ENCODE measurements at regions not wholly inside any gene's neighbourhood (a gene's known extent, or its start where the extent isn't known, plus 50 kb on each side); places are given as distances from the start of the nearest gene placed in this dataset.

GRCh38 chr17:51395621-51396020 is 135.3 kb downstream of the UTP18 start:
- Histone ChIP-seq H3K4me3 (ENCODE audit: low read depth, low read length) (no peak overlapping the region), H3K4ac (ENCODE audit: low read depth, low read length) (no peak overlapping the region), H2AFZ (ENCODE audit: insufficient read depth, low read length, poor library complexity) (no peak overlapping the region), H3K4me1 (ENCODE audit: control insufficient read depth in 1 of 2, insufficient read depth in 2 of 2, low read length in 2 of 2) (peaks cover 5 to 18% of the 10 kb centered on the region in 2 experiments), H3K79me2 (ENCODE audit: control insufficient read depth, insufficient read depth, low read length, poor library complexity) (no peaks in the 10 kb centered on the region), H2BK12ac (ENCODE audit: low read length) (no peak overlapping the region), H3K79me1 (ENCODE audit: low read length) (no peaks in the 10 kb centered on the region), H3K9ac (ENCODE audit: low read length) (no peak overlapping the region), H3K9me3 (ENCODE audit: insufficient read depth, low read depth, low read length) (no peaks in the 10 kb centered on the region), H3K18ac (ENCODE audit: low read length) (no peak overlapping the region), H3K36me3 (ENCODE audit: control insufficient read depth in 1 of 2, insufficient read depth in 2 of 2, low read length in 2 of 2) (no peaks in the 10 kb centered on the region), H4K91ac (ENCODE audit: low read depth, low read length) (no peak overlapping the region), H2AK5ac (ENCODE audit: low read length) (no peak overlapping the region), H3K14ac (ENCODE audit: low read length) (no peak overlapping the region), H3K27ac (ENCODE audit: low read depth, low read length) (no peak overlapping the region), H2BK5ac (ENCODE audit: low read depth, low read length, poor library complexity) (no peak overlapping the region), H3K23ac (ENCODE audit: low read length) (no peak overlapping the region), H3K27me3 (ENCODE audit: insufficient read depth, low read length) (no peaks in the 10 kb centered on the region), H4K12ac (ENCODE audit: low read depth, low read length) (no peak overlapping the region), H2BK120ac (ENCODE audit: insufficient read depth, low read length, poor library complexity) (no peak overlapping the region), H3K4me2 (ENCODE audit: low read length) (no peak overlapping the region), H4K8ac (ENCODE audit: low read depth, low read length) (no peak overlapping the region)
- no CpG with 5 or more reads among the region's 6 CpGs for WGBS (ENCODE audit: extremely low coverage, insufficient coverage, insufficient read length)
- DNase-seq = no peak

- no peak overlapping the region for H3K4me3 ChIP-seq (ENCODE audit: low read depth, low read length)
- H2BK12ac ChIP-seq (ENCODE audit: low read length) = no peak overlapping the region
- no peak overlapping the region for H4K12ac ChIP-seq (ENCODE audit: low read depth, low read length)
- no peak overlapping the region for H3K4me2 ChIP-seq (ENCODE audit: low read length)
- H3K4ac ChIP-seq (ENCODE audit: low read depth, low read length) = no peak overlapping the region
- H3K9ac ChIP-seq (ENCODE audit: low read length) = no peak overlapping the region
- no peak overlapping the region for H2BK5ac ChIP-seq (ENCODE audit: low read depth, low read length, poor library complexity)
- no peak overlapping the region for H3K23ac ChIP-seq (ENCODE audit: low read length)
- H3K4me1 ChIP-seq (ENCODE audit: control insufficient read depth in 1 of 2, insufficient read depth in 2 of 2, low read length in 2 of 2) = peaks cover 7 to 13% of the 10 kb centered on the region in 2 experiments
- no CpG with 5 or more reads among the region's 8 CpGs for WGBS (ENCODE audit: extremely low coverage, insufficient coverage, insufficient read length)
- H3K27ac ChIP-seq (ENCODE audit: low read depth, low read length) = peak overlapping the region; percentile 55
- H4K91ac ChIP-seq (ENCODE audit: low read depth, low read length) = no peak overlapping the region
- no peaks in the 10 kb centered on the region for H3K36me3 ChIP-seq (ENCODE audit: control insufficient read depth in 1 of 2, insufficient read depth in 2 of 2, low read length in 2 of 2)
- no peak overlapping the region for H2AK5ac ChIP-seq (ENCODE audit: low read length)
- no peak overlapping the region for H2BK120ac ChIP-seq (ENCODE audit: insufficient read depth, low read length, poor library complexity)
- H3K79me2 ChIP-seq (ENCODE audit: control insufficient read depth, insufficient read depth, low read length, poor library complexity) = no peaks in the 10 kb centered on the region
- DNase-seq = peak; percentile 63 to 75
- H3K79me1 ChIP-seq (ENCODE audit: low read length) = no peaks in the 10 kb centered on the region
- no peak overlapping the region for H2AFZ ChIP-seq (ENCODE audit: insufficient read depth, low read length, poor library complexity)
- H3K27me3 ChIP-seq (ENCODE audit: insufficient read depth, low read length) = no peaks in the 10 kb centered on the region
- no peak overlapping the region for H3K14ac ChIP-seq (ENCODE audit: low read length)
- no peak overlapping the region for H3K18ac ChIP-seq (ENCODE audit: low read length)
- H4K8ac ChIP-seq (ENCODE audit: low read depth, low read length) = no peak overlapping the region
- H3K9me3 ChIP-seq (ENCODE audit: insufficient read depth, low read depth, low read length) = no peaks in the 10 kb centered on the region
Observed at GRCh38 chr17:51397361-51398127, 137.2 kb downstream of the UTP18 start.

GRCh38 chr17:51398128-51398525 is 137.8 kb downstream of the UTP18 start:
- H4K12ac ChIP-seq (ENCODE audit: low read depth, low read length) = no peak overlapping the region
- no peak overlapping the region for H3K18ac ChIP-seq (ENCODE audit: low read length)
- no peak overlapping the region for H3K23ac ChIP-seq (ENCODE audit: low read length)
- no CpG with 5 or more reads among the region's 5 CpGs for WGBS (ENCODE audit: extremely low coverage, insufficient coverage, insufficient read length)
- peak overlapping the region; percentile 29 for H4K91ac ChIP-seq (ENCODE audit: low read depth, low read length)
- no peak overlapping the region for H2BK5ac ChIP-seq (ENCODE audit: low read depth, low read length, poor library complexity)
- H4K8ac ChIP-seq (ENCODE audit: low read depth, low read length) = no peak overlapping the region
- H3K9ac ChIP-seq (ENCODE audit: low read length) = no peak overlapping the region
- no peak overlapping the region for H3K4me3 ChIP-seq (ENCODE audit: low read depth, low read length)
- H3K14ac ChIP-seq (ENCODE audit: low read length) = no peak overlapping the region
- no peak overlapping the region for H2BK12ac ChIP-seq (ENCODE audit: low read length)
- no peaks in the 10 kb centered on the region for H3K36me3 ChIP-seq (ENCODE audit: control insufficient read depth in 1 of 2, insufficient read depth in 2 of 2, low read length in 2 of 2)
- no peak overlapping the region for H2AK5ac ChIP-seq (ENCODE audit: low read length)
- no peak overlapping the region for H2AFZ ChIP-seq (ENCODE audit: insufficient read depth, low read length, poor library complexity)
- no peaks in the 10 kb centered on the region for H3K27me3 ChIP-seq (ENCODE audit: insufficient read depth, low read length)
- no peak overlapping the region for H3K4me2 ChIP-seq (ENCODE audit: low read length)
- peak overlapping the region; percentile 55 for H3K27ac ChIP-seq (ENCODE audit: low read depth, low read length)
- H3K79me2 ChIP-seq (ENCODE audit: control insufficient read depth, insufficient read depth, low read length, poor library complexity) = no peaks in the 10 kb centered on the region
- H3K79me1 ChIP-seq (ENCODE audit: low read length) = no peaks in the 10 kb centered on the region
- H3K4ac ChIP-seq (ENCODE audit: low read depth, low read length) = no peak overlapping the region
- H3K9me3 ChIP-seq (ENCODE audit: insufficient read depth, low read depth, low read length) = no peaks in the 10 kb centered on the region
- peak overlapping the region; percentile 1 for H2BK120ac ChIP-seq (ENCODE audit: insufficient read depth, low read length, poor library complexity)
- no peak for DNase-seq
- H3K4me1 ChIP-seq (ENCODE audit: control insufficient read depth in 1 of 2, insufficient read depth in 2 of 2, low read length in 2 of 2) = peaks cover 7 to 13% of the 10 kb centered on the region in 2 experiments

GRCh38 chr17:51398687-51399086 is 138.3 kb downstream of the UTP18 start:
- no peak overlapping the region for H3K4me3 ChIP-seq (ENCODE audit: low read depth, low read length)
- H3K36me3 ChIP-seq (ENCODE audit: control insufficient read depth in 1 of 2, insufficient read depth in 2 of 2, low read length in 2 of 2) = no peaks in the 10 kb centered on the region
- H3K79me2 ChIP-seq (ENCODE audit: control insufficient read depth, insufficient read depth, low read length, poor library complexity) = no peaks in the 10 kb centered on the region
- H2AK5ac ChIP-seq (ENCODE audit: low read length) = no peak overlapping the region
- no CpG with 5 or more reads among the region's 4 CpGs for WGBS (ENCODE audit: extremely low coverage, insufficient coverage, insufficient read length)
- H3K27ac ChIP-seq (ENCODE audit: low read depth, low read length) = peak overlapping the region; percentile 51
- no peaks in the 10 kb centered on the region for H3K27me3 ChIP-seq (ENCODE audit: insufficient read depth, low read length)
- no peak overlapping the region for H3K14ac ChIP-seq (ENCODE audit: low read length)
- H3K18ac ChIP-seq (ENCODE audit: low read length) = no peak overlapping the region
- no peak overlapping the region for H2BK120ac ChIP-seq (ENCODE audit: insufficient read depth, low read length, poor library complexity)
- H2BK12ac ChIP-seq (ENCODE audit: low read length) = no peak overlapping the region
- H4K91ac ChIP-seq (ENCODE audit: low read depth, low read length) = no peak overlapping the region
- peaks cover 7 to 16% of the 10 kb centered on the region in 2 experiments for H3K4me1 ChIP-seq (ENCODE audit: control insufficient read depth in 1 of 2, insufficient read depth in 2 of 2, low read length in 2 of 2)
- no peak for DNase-seq
- no peak overlapping the region for H3K9ac ChIP-seq (ENCODE audit: low read length)
- H2BK5ac ChIP-seq (ENCODE audit: low read depth, low read length, poor library complexity) = no peak overlapping the region
- no peak overlapping the region for H3K4ac ChIP-seq (ENCODE audit: low read depth, low read length)
- no peak overlapping the region for H4K8ac ChIP-seq (ENCODE audit: low read depth, low read length)
- H3K79me1 ChIP-seq (ENCODE audit: low read length) = no peaks in the 10 kb centered on the region
- H3K23ac ChIP-seq (ENCODE audit: low read length) = no peak overlapping the region
- no peak overlapping the region for H3K4me2 ChIP-seq (ENCODE audit: low read length)
- H2AFZ ChIP-seq (ENCODE audit: insufficient read depth, low read length, poor library complexity) = no peak overlapping the region
- H4K12ac ChIP-seq (ENCODE audit: low read depth, low read length) = no peak overlapping the region
- H3K9me3 ChIP-seq (ENCODE audit: insufficient read depth, low read depth, low read length) = no peaks in the 10 kb centered on the region

Measured in trophoblast cell (in vitro differentiated cells and primary cell).